GM19468 (cell line): ENCODE measurements at regions not wholly inside any gene's neighbourhood (a gene's known extent, or its start where the extent isn't known, plus 50 kb on each side); places are given as distances from the start of the nearest gene placed in this dataset.
"Not testable (repeated sequence)": the region's sequence is repeated elsewhere in the genome, so short reads cannot be mapped to it uniquely, and the experiment has no call there.

Experiments
- ATAC-seq: cut with Tn5 transposase; IDR thresholded peaks from one replicate; pipeline ENCODE4 v1.9.1; 2021; ENCODE audit warnings: mild to moderate bottlenecking, moderate library complexity, moderate number of reproducible peaks; ENCODE audit not compliant: unreplicated experiment; ENCODE audit errors: extremely low read depth

DNA sequence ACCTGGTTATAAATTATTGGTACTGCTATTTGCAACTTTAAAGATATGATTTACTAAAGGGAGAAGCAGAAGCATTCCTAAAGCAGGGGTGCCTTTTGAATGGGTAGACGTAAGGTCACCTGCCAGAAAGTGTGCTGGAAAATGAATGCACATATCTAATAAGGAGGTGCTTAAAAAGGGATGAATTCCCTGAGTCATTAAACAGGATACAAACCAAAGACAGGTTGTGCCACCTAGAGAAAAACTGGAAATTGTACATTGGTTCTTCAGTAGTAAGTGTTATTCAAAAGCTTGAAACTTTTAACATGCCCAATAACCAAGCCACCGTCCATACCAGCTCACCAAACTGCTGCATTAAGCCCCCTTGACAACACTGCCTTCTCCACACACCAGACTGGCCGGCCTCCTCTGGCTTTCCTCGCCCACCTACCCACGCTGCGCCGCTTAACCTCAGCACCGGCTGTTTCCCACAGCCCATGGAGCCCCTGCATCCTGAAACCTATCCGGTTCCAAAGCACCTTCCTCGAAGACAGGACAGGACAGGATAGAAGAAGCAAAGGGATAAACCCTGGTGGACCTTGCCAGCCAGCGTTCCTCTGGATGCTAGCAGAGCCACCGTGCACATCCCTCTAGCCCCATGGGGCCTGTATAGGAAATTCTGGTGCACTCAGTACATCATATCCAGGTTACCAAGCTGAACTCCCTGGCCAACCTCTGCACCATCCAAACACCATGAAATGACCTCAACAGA, 201.5 kb upstream of the CAND1 start:
- no peak for ATAC-seq

DNA sequence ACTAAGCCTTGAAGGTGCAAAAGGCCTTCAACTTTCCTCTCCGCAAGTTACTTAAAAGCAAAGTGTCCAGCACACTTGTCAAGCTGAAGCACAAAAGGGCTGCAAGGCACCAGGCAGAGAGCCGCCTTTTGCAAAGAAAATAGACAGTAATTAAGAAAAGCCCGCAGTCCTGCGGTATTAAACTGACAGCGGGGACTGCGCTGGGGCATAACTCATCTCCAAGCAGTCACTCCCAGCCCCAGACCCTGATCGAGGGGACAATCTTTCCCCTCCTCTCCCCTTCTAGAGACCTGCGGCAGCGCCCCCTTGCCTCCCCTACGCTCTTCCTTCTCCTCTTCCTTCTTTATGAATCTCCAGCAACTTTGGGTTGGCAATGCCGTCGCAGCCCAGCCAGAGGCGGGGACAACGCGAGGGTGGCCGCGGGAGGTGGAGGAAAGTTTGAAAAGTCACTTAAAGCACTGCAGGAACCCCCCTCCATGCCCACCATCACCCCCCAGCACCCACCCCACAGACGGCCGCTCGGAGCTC, 200.9 kb upstream of the CAND1 start:
- ATAC-seq, result no peak

GRCh38 chr12:67068761-67069450, 200.3 kb upstream of the CAND1 start:
- peak; percentile 19 for ATAC-seq

- ATAC-seq, result peak; percentile 24
These were observed 199.5 kb upstream of the CAND1 start for GRCh38 chr12:67069451-67070306.

- ATAC-seq, result no peak
These were observed 198.9 kb upstream of the CAND1 start for GRCh38 chr12:67070307-67070600.

DNA sequence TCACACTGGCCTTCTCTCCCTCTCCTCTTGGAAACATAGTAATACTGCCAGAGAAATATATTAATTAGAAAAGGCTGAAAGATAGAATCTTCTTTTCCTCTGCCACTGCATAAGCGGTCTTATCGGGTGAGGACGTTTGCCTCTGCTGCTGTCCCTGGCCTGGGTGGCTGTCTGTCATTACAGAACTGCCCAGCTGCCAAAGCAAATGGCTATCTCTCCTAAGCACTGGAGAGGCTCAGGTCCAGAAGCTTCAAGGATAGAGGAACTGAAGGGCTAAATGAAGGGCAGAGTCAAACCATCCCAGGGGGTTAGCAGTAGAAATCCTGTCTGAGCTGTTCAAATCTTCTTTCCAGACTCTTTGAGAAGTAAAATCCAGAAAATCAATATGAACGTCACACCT, 198.6 kb upstream of the CAND1 start:
- ATAC-seq, result no peak

GRCh38 chr12:67072281-67072680, 196.9 kb upstream of the CAND1 start:
- not testable (repeated sequence) for ATAC-seq

GRCh38 chr12:67073336-67073735, 195.8 kb upstream of the CAND1 start:
- no peak for ATAC-seq

GRCh38 chr12:67074072-67074471, 195.1 kb upstream of the CAND1 start:
- ATAC-seq, result no peak

GRCh38 chr12:67077617-67078016, 191.5 kb upstream of the CAND1 start:
- no peak for ATAC-seq

DNA sequence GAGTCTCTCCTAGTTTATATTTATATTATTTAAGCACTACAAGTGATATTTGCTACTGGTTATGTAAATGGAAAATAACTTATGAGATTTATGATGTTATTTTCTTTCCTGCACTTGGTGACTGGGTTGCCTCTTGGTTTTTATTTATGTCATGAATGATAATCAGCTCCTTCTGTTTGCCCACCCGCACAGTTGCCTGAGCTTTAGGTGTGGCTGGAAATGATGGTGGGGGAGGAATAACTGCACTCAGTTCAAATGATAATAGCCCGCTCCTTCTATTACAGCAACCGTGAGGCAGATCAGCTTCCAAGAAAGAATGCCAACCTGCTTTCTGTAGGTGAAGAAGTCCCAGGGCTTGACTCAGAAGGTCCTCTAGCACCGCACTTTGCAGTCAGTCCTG, 190.2 kb upstream of the CAND1 start:
- ATAC-seq, result no peak

DNA sequence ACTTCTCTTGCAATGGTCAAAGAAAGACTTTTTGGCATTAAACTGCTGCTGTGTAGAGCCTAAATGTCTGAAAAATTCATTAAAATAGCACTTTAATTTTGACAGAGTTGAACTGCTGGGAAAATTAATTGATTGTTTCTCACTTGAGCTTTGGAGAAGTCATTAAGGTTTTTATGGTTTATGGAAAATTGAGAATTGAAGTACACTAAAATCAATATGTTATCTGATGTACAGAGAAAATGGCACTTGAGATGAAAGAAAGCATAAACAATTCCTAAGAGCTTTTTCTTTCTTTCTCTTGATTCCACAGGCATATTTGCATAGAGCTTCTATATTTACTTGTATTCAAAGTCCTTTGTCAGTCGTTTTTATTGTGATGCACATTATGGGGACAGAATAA, 188.5 kb upstream of the CAND1 start:
- ATAC-seq, result no peak

- ATAC-seq, result no peak
These were observed 186.9 kb upstream of the CAND1 start for GRCh38 chr12:67082221-67082620.

DNA sequence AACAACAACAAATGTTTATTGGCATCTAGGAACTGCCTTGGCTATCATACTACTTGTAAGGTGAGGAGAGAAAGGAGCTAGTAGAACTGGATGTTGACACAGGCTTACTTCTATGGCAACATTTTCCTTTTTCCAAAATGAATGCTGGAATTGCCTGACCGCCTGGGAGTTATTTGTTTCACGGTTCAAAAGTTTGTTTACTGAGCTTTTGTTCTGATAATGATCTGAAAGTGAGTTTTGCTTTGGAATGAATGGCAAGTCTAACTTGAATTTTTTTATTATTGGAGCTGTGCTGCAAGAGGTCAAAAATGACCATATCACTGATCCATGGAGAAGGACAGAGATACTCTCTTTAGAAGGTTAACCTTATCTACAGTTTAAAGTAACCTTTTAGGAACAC, 183.5 kb upstream of the CAND1 start:
- ATAC-seq, result no peak

- ATAC-seq, result no peak
These were observed 183.0 kb upstream of the CAND1 start for GRCh38 chr12:67086116-67086515.

DNA sequence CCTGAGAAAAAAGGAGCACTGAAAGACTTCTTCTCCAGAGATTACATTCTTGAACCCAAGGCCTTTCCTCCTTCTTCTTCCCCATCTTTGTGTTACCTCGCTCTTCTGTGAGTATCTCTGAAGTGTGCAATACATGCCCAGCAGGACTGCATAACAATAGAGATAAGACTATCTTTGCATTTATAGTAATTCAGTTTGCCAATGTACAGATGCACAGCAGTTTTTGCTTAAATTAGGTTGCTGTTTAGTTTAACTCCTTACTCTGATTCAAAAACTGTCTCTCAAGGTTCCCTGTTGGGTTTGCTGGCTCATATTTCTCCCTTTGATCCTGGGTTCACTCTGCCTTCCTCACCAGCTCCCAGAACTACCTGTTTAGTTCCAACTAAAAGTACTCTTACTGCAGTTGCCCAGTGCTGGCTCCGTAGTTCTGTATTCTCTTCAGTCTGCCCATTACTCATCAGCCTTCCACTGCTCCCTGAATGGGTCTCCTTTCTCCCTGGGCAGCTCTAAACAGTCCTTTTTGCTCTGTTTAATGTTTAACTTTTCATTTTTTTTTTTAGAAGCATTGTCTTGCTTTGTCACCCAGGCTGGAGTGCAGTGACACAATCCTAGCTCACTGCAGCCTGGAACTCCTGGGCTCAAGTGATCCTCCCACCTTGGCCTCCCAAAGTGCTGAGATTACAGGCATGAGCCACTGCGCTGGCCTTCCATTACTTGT, 180.6 kb upstream of the CAND1 start:
- ATAC-seq, result no peak

DNA sequence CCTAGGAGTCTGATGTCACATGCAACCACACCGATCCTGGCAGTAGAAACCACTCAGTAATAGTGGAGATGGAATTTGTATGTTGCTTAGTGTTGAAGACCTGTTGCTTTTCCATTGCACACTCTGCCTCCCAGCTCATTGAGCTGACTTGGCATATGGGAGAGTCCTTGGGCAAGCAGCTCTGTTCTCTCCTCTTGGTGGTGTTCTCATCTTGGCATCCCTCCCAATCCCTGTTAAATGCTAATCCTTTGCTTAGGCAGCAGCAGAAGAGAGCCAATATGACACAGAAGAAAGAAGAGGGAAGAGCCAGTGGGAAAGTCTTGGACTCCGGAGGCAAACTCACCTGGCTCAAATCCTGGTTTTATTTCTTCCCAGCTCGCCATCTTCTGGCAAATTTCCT, 178.0 kb upstream of the CAND1 start:
- no peak for ATAC-seq

- ATAC-seq, result no peak
These were observed 177.5 kb upstream of the CAND1 start for GRCh38 chr12:67091678-67092077.

DNA sequence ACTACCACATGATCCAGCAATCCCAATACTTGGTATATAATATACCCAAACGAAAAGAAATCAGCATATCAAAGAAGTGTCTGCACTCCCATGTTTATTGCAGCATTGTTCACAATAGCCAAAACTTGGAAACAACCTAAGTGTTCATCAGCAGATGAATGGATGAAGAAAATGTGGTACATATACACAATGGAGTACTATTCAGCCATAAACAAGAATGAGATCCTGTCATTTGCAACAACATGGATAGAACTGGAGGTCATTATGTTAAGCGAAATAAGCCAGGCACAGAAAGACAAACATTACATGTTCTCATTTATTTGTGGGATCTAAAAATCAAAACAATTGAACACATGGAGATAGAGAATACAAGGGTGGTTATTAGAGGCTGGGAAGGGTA, 176.2 kb upstream of the CAND1 start:
- not testable (repeated sequence) for ATAC-seq
